Upper lobe of left lung (tissue), 4 donors: ENCODE measurements at regions not wholly inside any gene's neighbourhood (a gene's known extent, or its start where the extent isn't known, plus 50 kb on each side); places are given as distances from the start of the nearest gene placed in this dataset.

ENCODE experiments used
- EP300 ChIP-seq, 4 donors: sonication (generic); formaldehyde crosslinking; IDR thresholded peaks; one replicate each; pipeline ENCODE4 v1.5.1; 2017; ENCODE audit warnings: antibody characterized with exemption in 4 of 4, control low read depth in 2 of 4
- POLR2A ChIP-seq, 4 donors: fragments of 450-650 bp; IDR thresholded peaks; one replicate each; pipeline ENCODE4 v1.5.1; 2016 to 2017; ENCODE audit warnings: antibody characterized with exemption in 4 of 4, mild to moderate bottlenecking in 2 of 4

- TF ChIP-seq EP300 (IDR thresholded peaks at IDR 0.05) (no peak), POLR2A (IDR thresholded peaks at IDR 0.05) (no peak)
These were observed 554.1 kb downstream of the TNS3 start for GRCh38 chr7:47027695-47028240.
